Activated CD8-positive, alpha-beta memory T cell treated with anti-CD3 and anti-CD28 coated beads for 36 hours (primary cell): ENCODE measurements at regions not wholly inside any gene's neighbourhood (a gene's known extent, or its start where the extent isn't known, plus 50 kb on each side); places are given as distances from the start of the nearest gene placed in this dataset.

Experiments
- CTCF ChIA-PET: fragments of 350-600 bp; sonication (Branson Sonifier 250); formaldehyde crosslinking; loops from one replicate; lab custom pipeline; 2021; ENCODE audit warnings: antibody characterized with exemption; lab: Charles Lee
- POLR2A ChIA-PET: fragments of 350-600 bp; sonication (Branson Sonifier 250); formaldehyde crosslinking; loops from one replicate; lab custom pipeline; 2021; ENCODE audit warnings: antibody characterized with exemption; lab: Charles Lee

DNA sequence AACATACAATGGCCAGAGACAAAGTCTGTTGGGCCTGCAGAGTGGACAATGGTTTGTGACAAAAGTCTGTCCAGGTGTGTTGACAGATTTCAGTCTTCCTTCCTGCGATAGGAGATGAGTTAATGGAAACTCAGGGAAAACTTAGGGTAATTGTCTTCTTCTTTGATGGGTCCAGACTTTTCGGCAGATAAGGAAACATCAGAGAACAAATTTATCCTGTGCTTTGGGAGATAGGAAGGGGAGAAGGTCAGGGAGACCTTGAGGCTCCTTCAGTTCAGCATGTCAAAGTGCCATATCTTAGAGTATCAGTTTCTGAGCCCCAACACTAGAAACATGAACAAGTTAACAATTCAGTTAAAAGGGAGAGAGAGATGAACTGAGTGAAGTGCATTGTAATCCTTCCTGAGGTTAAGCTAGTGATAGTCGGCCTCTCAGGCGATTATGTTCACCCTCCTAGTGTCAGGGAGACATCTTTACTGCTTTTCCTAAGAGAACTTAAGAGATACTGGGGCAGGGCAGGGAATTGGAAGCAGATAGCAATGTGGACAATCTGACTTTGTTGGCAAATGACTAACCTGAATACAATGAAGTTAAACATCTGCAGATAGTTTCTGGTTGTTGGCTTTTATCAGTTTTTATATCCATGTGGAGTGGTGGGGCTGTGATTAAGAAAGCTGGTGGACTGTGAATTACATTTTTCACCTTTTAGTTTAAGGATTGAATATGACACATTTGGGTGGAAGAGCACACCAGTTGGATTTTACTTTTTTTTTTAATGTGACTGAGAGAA, 248.8 kb upstream of the FN1 start:
- CTCF ChIA-PET: no interaction called here
- POLR2A ChIA-PET: no interaction called here

DNA sequence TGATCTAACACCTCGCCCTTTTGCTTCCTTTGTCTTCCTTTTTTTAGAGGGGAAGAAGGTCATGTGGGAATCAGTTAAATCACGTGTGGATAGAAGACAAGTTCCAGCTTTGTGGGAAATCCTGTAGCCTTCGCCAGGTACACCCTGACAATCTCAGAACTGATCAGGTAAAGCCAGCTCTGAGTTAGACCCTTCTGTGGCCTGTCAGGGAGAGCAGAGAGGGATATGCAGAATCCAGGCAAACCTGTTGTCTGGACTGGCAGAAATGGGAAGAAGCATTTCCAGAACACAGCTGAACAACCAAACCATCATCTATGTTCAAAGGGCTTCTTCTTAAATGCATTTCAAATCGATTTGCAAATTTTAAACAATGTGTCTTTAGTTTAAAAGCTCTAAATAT, 247.4 kb upstream of the FN1 start:
- ChIA-PET POLR2A (no interaction called here), CTCF (no interaction called here)

DNA sequence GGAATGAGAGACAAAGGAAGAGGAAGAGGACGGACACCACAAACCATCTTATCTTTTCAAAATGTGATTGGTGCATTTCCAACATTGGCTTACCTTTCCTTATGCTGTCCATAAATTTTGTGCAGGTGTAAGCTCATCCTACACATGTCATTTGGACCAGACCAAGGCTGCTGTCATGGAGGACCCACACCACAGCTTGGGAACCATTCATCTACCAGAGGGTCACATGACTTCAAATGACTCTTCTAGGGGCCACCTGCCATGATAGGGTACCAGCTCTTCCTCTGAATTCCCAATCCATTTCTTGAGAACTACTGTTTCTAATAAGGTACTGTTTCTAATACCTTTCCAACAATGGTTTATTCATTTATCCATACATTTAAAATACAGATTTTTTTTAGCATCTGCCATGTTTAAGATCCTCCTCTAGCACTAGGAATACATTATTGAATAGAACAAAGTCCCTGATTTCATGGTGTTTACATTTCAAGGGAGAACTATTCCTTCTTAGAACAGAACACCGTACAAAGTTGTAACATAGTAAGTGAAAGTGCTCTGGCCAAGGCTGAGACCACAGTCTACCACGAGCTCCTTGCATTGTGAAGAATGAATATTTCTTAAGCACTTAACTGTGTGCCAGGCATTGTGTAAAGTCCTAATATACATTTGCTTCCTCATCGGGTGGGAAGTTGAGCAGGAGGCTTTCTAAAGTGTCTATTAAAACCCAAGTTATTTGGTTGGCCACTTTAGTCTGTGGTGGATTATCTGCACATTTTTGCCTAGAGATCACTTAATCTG, 246.1 kb upstream of the FN1 start:
- ChIA-PET CTCF (no interaction called here), POLR2A (no interaction called here)

DNA sequence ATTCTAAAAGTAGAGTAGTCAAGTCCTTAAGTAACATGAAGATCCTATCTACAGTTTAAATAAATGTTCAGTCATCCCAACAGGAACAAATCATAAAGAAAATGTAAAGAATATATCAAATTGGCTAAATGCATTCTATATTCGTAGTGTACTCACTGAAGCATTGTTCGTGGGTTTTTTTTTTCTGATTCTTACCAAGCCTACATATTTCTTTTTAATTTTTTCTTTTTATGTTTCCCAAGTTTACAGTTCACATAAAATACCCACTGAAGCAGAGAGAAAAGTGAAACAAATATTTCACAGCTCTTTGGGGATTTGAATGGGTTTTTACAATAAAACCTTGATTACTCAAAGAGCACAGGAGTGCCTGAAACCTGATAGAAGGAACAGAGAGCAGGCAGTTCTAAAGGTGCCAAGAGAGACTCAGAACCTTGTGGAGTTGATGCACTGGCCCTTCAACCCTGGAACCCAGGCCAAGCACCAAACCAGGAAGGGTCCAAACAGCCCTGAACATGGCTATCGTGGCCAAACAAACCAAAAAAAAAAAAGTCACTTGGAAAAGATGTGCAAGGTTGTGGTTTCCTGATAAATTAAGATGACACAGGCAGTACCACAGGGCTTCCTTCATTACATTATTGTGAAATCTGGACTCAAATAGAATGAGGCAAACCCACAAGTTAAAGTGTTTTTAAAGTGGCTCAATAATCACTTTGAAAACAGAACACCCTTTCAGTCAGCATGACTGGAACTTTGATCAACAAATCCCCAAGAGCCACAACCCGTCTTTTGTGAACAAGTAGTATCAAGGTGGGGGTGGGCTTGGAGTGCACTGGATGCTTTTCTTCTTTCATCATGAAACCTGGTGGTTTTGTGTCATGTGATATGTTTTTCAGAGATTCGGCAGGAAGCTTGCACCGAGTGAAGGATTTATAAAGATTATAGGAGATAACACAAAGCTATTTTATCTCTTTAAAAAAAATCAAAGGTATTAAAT, 245.0 kb upstream of the FN1 start:
- POLR2A ChIA-PET: no interaction called here
- CTCF ChIA-PET: no interaction called here

DNA sequence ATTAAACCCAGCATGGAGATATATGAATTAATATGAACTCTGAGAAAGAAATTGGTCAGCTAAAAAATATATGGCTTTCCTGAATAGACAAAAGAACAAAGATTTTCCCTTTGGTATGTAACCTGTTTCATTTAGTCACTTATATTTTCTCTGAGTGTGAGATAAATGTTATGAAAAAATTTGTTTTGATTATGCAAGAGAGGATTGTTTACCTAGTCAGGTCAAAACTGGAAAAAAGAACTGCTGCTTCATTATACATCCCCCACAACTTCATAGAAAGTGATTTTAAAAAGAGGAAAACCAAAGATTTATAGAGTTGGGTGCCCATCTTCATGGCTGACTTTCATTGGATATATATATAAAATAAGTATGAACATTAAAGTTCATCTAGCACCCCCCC, 242.2 kb upstream of the FN1 start:
- CTCF ChIA-PET: no interaction called here
- POLR2A ChIA-PET: no interaction called here

DNA sequence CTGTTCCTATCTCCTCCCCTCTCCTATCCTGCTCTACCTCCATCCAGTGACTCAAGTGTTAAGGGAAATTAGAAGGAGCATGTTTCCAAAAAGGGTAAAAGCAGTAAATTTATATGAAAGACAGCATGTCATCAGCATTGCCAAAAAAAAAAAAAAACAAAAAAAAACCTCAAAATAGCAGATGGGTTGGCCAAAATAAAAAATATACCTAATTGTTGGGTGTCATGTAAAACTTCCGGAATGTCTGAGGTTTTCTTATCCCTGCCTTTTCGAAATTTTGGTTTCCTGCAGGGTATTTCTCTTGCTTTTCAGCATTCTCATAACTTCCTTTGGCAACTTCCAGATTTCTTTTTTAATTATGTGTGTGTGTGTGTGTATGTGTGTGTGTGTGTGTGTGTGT, 241.6 kb upstream of the FN1 start:
- POLR2A ChIA-PET: no interaction called here
- CTCF ChIA-PET: no interaction called here

DNA sequence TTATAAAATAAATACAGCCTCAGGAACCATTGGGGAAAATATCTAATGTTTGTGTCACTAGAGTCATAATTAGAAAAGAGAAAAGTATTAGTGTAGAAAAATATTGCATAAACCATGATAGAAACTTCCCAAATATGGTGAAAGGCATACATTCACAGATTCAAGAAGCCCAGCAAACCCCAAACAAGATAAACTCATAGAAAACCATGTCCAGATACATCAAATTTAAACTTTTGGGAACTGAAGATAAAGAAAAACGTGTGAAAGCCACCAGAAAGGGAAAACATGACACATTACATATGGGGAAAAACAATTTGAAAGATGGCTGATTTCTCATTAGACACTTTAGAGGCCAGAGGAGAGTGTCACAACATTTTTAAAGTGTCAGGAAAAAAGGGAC, 236.5 kb upstream of the FN1 start:
- ChIA-PET POLR2A (no interaction called here), CTCF (no interaction called here)

DNA sequence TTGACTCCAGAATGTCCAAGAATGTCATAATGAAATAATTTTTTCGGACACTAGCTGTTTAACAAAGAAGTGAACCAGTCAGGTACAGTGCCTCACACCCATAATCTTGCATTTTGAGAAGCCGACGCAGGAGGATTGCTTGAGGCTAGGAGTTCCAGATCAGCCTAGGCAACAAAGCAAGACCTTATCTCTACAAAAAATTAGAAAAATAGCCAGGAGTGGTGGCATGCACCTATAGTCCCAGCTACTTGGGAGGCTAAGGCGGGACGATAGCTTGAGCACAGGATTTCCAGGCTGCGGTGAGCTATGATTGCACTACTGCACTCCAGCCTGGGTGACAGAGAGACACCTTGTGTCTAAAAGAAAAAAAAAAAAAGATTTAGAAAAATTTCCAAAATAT, 235.8 kb upstream of the FN1 start:
- POLR2A ChIA-PET: no interaction called here
- CTCF ChIA-PET: no interaction called here

DNA sequence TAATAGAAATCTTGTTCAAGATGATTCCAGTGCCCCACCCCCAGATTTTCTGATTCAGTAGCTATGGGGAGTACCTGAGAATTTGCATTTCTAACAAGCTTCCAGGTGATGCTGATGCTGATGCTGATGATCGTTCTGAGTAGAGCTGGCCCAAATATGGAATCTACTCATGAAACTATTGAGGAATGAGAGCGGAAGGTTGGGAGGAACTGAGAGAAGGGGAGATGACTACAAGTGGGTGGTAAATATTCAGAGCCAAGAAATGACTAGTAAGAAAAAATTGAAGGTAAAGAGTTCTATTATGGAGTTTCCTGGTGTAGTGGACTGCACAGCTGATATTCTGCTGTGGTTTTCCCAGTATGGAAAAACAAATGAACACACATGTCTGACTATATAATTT, 235.4 kb upstream of the FN1 start:
- ChIA-PET CTCF (no interaction called here), POLR2A (no interaction called here)

DNA sequence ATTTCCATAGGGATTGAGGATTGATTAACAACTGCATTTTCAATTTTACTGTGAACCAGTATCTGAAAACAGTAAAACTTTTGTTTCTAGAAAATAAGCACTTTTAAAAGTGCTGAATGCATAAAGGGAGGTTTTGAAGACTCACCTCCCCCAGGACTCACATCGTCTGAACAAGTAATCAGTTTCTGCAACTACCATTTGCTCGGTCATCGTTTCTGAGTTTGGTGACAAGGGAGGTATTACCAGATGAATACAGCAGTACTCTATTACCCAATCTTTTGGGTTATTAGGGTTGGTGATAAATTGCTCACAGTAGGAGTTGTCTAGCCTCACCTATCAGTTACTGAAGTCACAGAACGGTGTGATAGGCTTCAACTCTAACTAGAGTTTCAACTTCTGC, 234.5 kb upstream of the FN1 start:
- POLR2A ChIA-PET: no interaction called here
- CTCF ChIA-PET: no interaction called here

DNA sequence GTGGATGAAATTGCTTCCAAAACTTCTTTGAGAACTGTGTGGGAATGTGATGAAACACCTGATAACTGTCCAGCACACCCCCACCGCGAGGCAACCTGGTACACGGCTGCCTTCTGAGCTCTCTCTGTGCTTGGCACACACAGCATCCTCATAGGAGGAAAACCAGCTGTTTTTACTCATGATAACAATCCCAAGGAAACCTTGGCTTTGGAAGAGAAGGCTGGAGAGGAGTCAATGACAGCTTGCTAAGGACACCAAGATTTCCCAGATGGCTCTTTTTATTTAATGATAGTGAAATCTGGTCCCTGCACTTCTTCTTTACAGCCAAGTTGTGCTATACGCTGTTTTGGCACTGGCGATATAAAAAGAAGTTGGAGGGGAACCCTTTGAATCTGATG, 232.5 kb upstream of the FN1 start:
- CTCF ChIA-PET: no interaction called here
- POLR2A ChIA-PET: no interaction called here

DNA sequence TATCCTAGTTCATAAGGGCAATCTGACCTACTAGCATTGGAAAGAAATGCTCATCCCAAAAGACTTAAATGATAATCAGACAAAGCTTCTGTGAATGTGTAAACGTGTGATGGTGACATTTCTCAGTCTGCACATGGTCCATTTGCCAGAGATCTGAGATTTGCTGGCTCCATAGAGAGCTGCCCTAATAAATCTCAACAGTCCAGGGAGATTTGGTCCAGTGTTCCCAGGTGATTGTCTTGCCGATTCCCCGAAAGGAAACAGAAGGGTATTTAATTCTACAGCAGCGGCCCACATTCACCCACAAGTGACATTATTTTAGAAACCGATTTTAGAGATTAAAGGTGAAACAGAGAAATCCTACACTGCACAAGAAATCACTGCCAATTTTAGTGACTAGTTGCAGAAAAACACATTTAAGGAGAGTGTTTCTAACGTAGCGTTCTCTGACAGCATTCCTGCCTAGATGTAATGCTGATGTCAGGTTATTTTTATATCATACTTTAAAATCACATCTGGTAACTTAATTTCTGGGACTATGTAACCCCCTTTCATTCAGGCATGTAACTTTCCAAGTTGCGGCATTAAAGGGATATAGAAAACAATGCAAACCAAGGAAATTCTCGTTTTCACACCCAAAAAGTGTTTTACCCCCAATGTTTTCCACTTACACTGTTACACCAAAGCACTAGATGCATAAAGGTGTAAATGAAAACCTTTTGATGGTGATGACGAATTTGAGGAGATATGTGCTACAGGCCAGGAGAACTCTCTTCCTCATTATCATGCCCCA, 231.9 kb upstream of the FN1 start:
- POLR2A ChIA-PET: no interaction called here
- CTCF ChIA-PET: no interaction called here

DNA sequence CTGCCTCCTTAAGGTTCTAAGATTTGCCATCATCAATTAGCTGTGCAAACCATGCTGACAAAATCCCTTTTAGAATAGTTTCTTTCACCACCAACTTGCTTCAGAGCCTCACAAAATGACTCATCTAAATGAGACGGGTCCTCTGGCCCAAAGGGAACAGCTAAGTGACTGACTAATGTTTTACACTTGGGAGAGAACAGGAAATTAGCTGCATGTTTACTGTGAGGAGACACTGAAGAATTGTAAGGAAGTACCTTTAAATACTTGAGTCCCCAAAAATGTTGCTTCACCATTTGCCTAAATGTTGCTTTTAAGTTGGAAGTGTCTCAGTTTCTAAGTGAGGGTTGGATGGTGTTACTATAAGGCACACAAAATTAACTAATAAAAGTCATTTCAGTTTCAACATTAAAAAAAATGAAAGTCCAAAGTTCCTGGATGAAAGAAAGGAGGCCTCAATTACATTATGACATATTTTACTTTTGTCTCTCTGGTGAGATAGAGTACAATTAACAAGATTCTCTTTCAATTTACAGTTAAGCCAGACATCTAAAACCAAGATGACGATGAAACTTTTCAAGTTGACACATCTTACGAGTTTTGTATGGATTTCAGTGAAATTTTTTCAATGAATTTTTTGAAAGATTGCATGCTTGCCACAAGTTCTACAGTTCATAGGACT, 229.1 kb upstream of the FN1 start:
- ChIA-PET CTCF (no interaction called here), POLR2A (no interaction called here)

DNA sequence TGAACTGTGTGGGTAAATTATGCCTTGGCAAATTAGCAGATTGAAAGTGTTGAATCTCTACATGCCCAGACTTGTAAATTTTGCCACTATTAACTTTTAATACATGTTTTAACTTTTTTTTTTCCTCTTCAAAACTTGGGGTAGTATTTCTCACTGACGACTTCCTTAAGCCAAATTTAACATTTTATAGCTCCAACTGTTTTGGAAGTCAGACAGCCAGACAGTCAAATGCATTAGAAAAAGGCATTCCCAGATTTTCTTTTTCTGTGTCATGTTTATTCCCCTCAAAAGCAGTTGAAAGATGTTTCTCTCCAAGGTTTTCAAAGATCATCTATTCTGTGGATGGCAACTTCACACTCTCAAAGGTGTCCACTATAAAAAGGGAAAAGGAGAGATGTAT, 226.8 kb upstream of the FN1 start:
- POLR2A ChIA-PET: no interaction called here
- CTCF ChIA-PET: no interaction called here

DNA sequence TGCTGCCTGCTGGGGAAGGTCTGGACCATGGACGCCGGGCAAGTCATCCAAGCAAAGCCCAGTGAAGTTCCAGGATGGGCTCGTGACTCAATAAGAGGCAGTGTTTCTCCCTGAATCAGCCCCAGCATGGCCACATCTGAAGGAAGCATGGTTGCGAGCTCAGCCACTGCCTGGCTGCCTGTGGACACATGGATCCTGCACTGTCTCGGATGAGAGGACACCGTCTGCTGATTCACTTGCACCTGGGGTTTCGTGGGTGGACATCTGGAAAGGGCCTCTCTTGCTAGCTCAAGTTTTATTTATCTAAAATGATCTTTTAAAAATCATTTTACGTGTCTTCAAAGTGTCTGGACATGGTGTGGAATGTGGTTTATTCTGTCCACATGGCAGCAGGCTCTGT, 224.8 kb upstream of the FN1 start:
- CTCF ChIA-PET: no interaction called here
- POLR2A ChIA-PET: no interaction called here

DNA sequence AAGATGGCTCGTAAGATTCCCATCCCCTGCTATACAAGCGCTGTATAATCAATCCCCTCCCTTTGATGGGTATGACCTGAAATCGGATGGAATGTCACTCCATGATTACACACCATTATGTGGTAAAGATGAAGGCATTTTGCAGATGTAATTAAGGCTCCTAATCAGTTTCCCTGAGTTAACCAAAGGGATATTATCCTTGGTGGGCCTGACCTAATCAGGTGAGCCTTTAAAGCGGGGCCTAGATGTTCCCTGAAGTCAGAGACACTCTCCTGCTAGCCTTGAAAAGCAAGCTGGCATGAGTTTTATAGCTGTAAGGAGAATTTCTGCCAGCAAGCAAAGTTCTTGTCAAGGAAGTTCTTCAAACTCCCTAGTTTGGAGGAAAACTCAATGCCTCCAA, 223.8 kb upstream of the FN1 start:
- ChIA-PET POLR2A (no interaction called here), CTCF (no interaction called here)

DNA sequence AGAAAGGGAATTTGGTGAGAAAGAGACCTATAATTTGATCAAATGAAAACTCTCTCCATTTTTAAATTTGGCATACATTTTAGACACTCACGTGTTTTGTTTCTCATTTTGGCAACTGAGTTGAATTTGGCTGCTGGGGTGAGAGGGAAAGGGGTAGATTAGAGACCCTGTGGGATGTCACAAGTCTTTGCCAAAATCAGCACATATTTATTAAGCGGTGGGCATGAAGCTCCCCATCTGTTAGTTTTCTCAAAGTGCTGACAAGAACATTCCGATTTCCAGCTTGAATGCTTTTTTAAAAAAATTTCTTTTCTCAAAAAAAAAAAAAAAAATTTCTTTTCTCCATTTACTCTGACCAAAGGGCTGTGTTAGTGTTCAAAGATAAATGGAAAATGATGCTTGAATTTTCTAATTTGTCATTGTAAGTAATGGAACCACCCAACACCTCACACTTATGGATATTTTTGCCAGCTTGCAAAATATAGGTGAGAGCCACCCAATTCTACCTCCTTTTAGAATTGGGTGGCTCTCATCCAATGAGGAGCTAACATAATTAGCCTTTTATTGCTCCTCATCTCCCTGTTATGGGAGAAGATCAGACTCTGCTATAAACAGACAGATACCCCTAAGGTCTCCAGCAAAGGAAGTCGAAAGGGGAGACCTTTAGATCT, 222.9 kb upstream of the FN1 start:
- POLR2A ChIA-PET: no interaction called here

DNA sequence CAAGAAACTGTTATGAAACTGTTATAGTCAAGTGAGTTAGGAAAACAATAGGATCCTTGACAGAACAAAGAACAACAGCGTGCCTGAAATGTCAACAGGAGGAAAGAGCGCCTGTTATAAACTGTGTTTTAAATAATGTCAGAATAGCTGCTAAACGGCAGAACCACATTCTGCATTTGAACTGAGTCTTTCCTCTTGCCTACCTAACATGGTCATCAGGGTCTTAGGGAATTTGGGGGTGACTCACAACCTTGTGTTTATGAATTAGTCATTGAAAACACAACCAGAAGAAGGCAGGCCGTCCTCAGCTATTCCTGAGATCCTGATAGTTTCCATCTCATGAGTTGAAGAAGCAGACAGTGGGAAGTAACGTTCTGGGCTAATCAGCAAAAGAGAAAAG, 222.0 kb upstream of the FN1 start:
- CTCF ChIA-PET: no interaction called here

More for the DNA sequence above, 222.9 kb upstream of the FN1 start:
- CTCF ChIA-PET: no interaction called here

More for the DNA sequence above, 222.0 kb upstream of the FN1 start:
- POLR2A ChIA-PET: no interaction called here
